ENCODE measurements at regions not wholly inside any gene's neighbourhood (a gene's known extent, or its start where the extent isn't known, plus 50 kb on each side); places are given as distances from the start of the nearest gene placed in this dataset.

- Histone ChIP-seq H2BK120ac (replicated peaks; ENCODE audit: low read depth, low read length) (no peak overlapping the region), H3K27ac (ENCODE audit: low read depth, low read length) (no peak overlapping the region), H2BK5ac (ENCODE audit: low read depth, low read length) (no peak overlapping the region), H3K14ac (ENCODE audit: insufficient read length) (no peak overlapping the region), H4K20me1 (replicated peaks in 1 of 2; ENCODE audit: control insufficient read depth in 1 of 2, insufficient read depth in 2 of 2, low read length in 2 of 2) (no peaks in the 10 kb centered on the region), H3K36me3 (ENCODE audit: control insufficient read depth in 2 of 4, insufficient read depth in 4 of 4, low read length in 3 of 4) (no peaks in the 10 kb centered on the region), H4K8ac (ENCODE audit: extremely low read depth, insufficient read depth, low read length) (no peak overlapping the region), H4K5ac (ENCODE audit: insufficient read length, low read depth, low read length) (no peak overlapping the region), H3K4ac (replicated peaks; ENCODE audit: insufficient read length, low read depth, low read length) (no peak overlapping the region), H3K18ac (ENCODE audit: extremely low read depth, low read length) (no peak overlapping the region), H3K23me2 (ENCODE audit: low read depth, low read length) (no peaks in the 10 kb centered on the region), H2BK12ac (ENCODE audit: low read depth, low read length) (no peak overlapping the region), H3K23ac (ENCODE audit: insufficient read length) (no peak overlapping the region), H3K56ac (replicated peaks; ENCODE audit: insufficient read length, low read depth, low read length) (no peak overlapping the region), H3K9me3 (ENCODE audit: insufficient read depth in 2 of 2, low read depth in 1 of 2, low read length in 1 of 2) (no peaks in the 10 kb centered on the region), H2AK5ac (ENCODE audit: low read depth, low read length) (no peak overlapping the region), H3K4me3 (ENCODE audit: extremely low read depth in 1 of 4, insufficient read depth in 2 of 4, low read depth in 3 of 4, low read length in 4 of 4) (no peak overlapping the region), H3K27me3 (replicated peaks in 1 of 4; ENCODE audit: control insufficient read depth in 3 of 4, extremely low read depth in 1 of 4, insufficient read depth in 3 of 4, low read length in 3 of 4) (no peaks in the 10 kb centered on the region), H2BK15ac (ENCODE audit: low read length) (no peak overlapping the region), H3K79me1 (ENCODE audit: low read depth, low read length) (no peaks in the 10 kb centered on the region), H3K9ac (replicated peaks in 1 of 4; ENCODE audit: extremely low read depth in 1 of 4, low read depth in 3 of 4, low read length in 3 of 4) (no peak overlapping the region), H2BK20ac (ENCODE audit: low read length) (no peak overlapping the region), H3K4me2 (ENCODE audit: insufficient read depth in 1 of 2, low read depth in 2 of 2, low read length in 2 of 2) (no peak overlapping the region), H2AFZ (ENCODE audit: low read length) (no peak overlapping the region), H3K4me1 (replicated peaks in 1 of 4; ENCODE audit: control insufficient read depth in 3 of 4, insufficient read depth in 4 of 4, low read length in 3 of 4) (no peaks in the 10 kb centered on the region), H3K79me2 (ENCODE audit: control insufficient read depth in 1 of 2, insufficient read depth in 2 of 2, low read length in 2 of 2) (no peaks in the 10 kb centered on the region), H4K91ac (replicated peaks; ENCODE audit: insufficient read length, low read length) (no peak overlapping the region)
- POLR2A ChIA-PET (ENCODE audit: partially characterized antibody) = no interaction called here
- CTCF ChIA-PET (ENCODE audit: partially characterized antibody) = no interaction called here
- no peak for DNase-seq (ENCODE audit: low read depth in 1 of 2, low spot score in 2 of 2)
- no peak for TF ChIP-seq KDM5A (IDR thresholded peaks at IDR 0.05; ENCODE audit: low read length)
- no peak for TF ChIP-seq EGR1 (IDR thresholded peaks at IDR 0.05; ENCODE audit: borderline replicate concordance, low read depth, low read length)
- no peak for TF ChIP-seq TEAD4 (IDR thresholded peaks at IDR 0.05; ENCODE audit: low read depth, low read length)
- no peak for TF ChIP-seq SP2 (IDR thresholded peaks at IDR 0.05; ENCODE audit: low read length)
- TF ChIP-seq SAP30 (IDR thresholded peaks at IDR 0.05; ENCODE audit: insufficient read depth, insufficient replicate concordance, low read length) = no peak
- no peak for TF ChIP-seq RAD21 (IDR thresholded peaks at IDR 0.05 in 1 of 2, conservative IDR thresholded peaks at IDR 0.05 in 1 of 2; ENCODE audit: low read depth in 2 of 2, low read length in 2 of 2)
- no peak for TF ChIP-seq JUND (IDR thresholded peaks at IDR 0.05; ENCODE audit: low read length)
- no peak for TF ChIP-seq CHD1 (IDR thresholded peaks at IDR 0.05; ENCODE audit: low read depth, low read length)
- no peak for TF ChIP-seq SIN3A (conservative IDR thresholded peaks at IDR 0.05 in 1 of 2, IDR thresholded peaks at IDR 0.05 in 1 of 2; ENCODE audit: low read depth in 1 of 2, low read length in 2 of 2)
- TF ChIP-seq SRF (IDR thresholded peaks at IDR 0.05; ENCODE audit: low read depth, low read length) = no peak
- no peak for FAIRE-seq
Measured at GRCh38 chr4:173661001-173661400, 131.0 kb upstream of the HAND2 start.
